Fibroblast of lung (primary cell): ENCODE measurements at regions not wholly inside any gene's neighbourhood (a gene's known extent, or its start where the extent isn't known, plus 50 kb on each side); places are given as distances from the start of the nearest gene placed in this dataset.

ENCODE experiments used
- EZH2 ChIP-seq: IDR thresholded peaks from 2 replicates; pipeline ENCODE4 v1.5.1; 2012; ENCODE audit warnings: low read length, control low read depth, mild to moderate bottlenecking; ENCODE audit errors: missing control alignments
- TF ChIP-seq, protein P1 (sequence below), 2 donors: IDR thresholded peaks in 1 of 2; conservative IDR thresholded peaks in 1 of 2; 1 replicate in 1 of 2; 2 replicates in 1 of 2; pipeline ENCODE4 v1.5.1; 2011 to 2012; ENCODE audit warnings: low read length in 2 of 2, control low read depth in 1 of 2, inconsistent platforms in 1 of 2, low read depth in 1 of 2, mild to moderate bottlenecking in 1 of 2

DNA sequence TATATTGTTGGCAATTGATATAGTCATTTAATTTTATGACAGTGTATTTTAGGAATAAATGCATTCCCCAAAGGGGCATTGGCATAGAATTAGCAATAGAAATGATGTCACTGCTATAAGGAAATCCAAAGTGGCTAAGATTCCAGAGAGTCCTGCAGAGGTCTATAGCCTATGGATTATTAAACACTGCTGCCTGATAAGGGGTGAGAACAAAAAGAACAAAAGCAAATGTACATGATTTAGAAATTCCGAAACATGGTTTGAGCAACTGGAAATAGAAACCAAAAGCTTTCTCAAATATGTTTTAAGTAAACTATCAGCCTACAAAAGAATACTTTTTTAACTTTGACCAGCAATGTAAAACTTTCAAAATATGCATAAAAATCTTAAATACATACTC is 280.1 kb upstream of the RASGRP1 start:
- TF ChIP-seq, protein P1, sequence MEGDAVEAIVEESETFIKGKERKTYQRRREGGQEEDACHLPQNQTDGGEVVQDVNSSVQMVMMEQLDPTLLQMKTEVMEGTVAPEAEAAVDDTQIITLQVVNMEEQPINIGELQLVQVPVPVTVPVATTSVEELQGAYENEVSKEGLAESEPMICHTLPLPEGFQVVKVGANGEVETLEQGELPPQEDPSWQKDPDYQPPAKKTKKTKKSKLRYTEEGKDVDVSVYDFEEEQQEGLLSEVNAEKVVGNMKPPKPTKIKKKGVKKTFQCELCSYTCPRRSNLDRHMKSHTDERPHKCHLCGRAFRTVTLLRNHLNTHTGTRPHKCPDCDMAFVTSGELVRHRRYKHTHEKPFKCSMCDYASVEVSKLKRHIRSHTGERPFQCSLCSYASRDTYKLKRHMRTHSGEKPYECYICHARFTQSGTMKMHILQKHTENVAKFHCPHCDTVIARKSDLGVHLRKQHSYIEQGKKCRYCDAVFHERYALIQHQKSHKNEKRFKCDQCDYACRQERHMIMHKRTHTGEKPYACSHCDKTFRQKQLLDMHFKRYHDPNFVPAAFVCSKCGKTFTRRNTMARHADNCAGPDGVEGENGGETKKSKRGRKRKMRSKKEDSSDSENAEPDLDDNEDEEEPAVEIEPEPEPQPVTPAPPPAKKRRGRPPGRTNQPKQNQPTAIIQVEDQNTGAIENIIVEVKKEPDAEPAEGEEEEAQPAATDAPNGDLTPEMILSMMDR (conservative IDR thresholded peaks at IDR 0.05 in 1 of 2, IDR thresholded peaks at IDR 0.05 in 1 of 2; ENCODE audit: low read depth in 1 of 2, low read length in 2 of 2), result no peak
- TF ChIP-seq EZH2, result no peak
